Prostate gland (tissue), 2 donors: ENCODE measurements at regions not wholly inside any gene's neighbourhood (a gene's known extent, or its start where the extent isn't known, plus 50 kb on each side); places are given as distances from the start of the nearest gene placed in this dataset.

Source experiments
- DNase-seq: peaks from one replicate; pipeline ENCODE4 v3.0.0-alpha.2; 2019; ENCODE audit warnings: low spot score
- H3K27ac ChIP-seq, 2 donors: fragments of 200-600 bp; sonication (generic); 2 replicates each; pipeline ENCODE4 v1.5.1; 2017 to 2019
- H3K27me3 ChIP-seq: fragments of 200-600 bp; sonication (generic); replicated peaks from 2 replicates; pipeline ENCODE4 v1.5.1; 2019; ENCODE audit not compliant: insufficient read depth
- H3K36me3 ChIP-seq, 2 donors: fragments of 200-600 bp; sonication (generic); 1 replicate in 1 of 2; 2 replicates in 1 of 2; pipeline versions ENCODE4 v1.5.1 to v1.8.1; 2017 to 2019
- H3K4me1 ChIP-seq: fragments of 200-600 bp; sonication (generic); replicated peaks from 2 replicates; pipeline ENCODE4 v1.5.1; 2019
- H3K4me3 ChIP-seq, 2 donors: fragments of 200-600 bp; sonication (generic); 2 replicates each; pipeline ENCODE4 v1.5.1; 2017 to 2019
- H3K9me3 ChIP-seq: fragments of 200-600 bp; sonication (generic); 2 replicates; pipeline ENCODE4 v1.5.1; 2017
- CTCF ChIP-seq, 4 experiments: fragments of 200-600 bp in 2 of 4; fragments of 450-650 bp in 2 of 4; sonication (generic) in 2 of 4; IDR thresholded peaks; 1 replicate in 3 of 4; 2 replicates in 1 of 4; pipeline ENCODE4 v1.5.1; 2016 to 2019; ENCODE audit warnings: antibody characterized with exemption in 4 of 4, mild to moderate bottlenecking in 2 of 4, moderate library complexity in 2 of 4
- POLR2A ChIP-seq: fragments of 450-650 bp; IDR thresholded peaks from one replicate; pipeline ENCODE4 v1.6.1; 2016; ENCODE audit warnings: antibody characterized with exemption, mild to moderate bottlenecking
- POLR2AphosphoS5 ChIP-seq: sonication (generic); formaldehyde crosslinking; IDR thresholded peaks from one replicate; pipeline ENCODE4 v1.6.1; 2017; ENCODE audit warnings: antibody characterized with exemption
- WGBS: methylation state at CpG from one replicate; pipeline ENCODE4 v1.1.5; 2018; 5-methylcytosine and 5-hydroxymethylcytosine counted together
- intact Hi-C: fragments of 100-400 bp; cut with DNase I; formaldehyde crosslinking; loops from one replicate; pipeline ENCODE4 v1.14.2; 2022

GRCh38 chr2:205892665-205893259 lies 193.2 kb downstream of the INO80D start:
- Histone ChIP-seq H3K9me3 (no peaks in the 10 kb centered on the region), H3K36me3 (no peaks in the 10 kb centered on the region), H3K27me3 (no peaks in the 10 kb centered on the region), H3K4me3 (no peak overlapping the region), H3K4me1 (no peaks in the 10 kb centered on the region), H3K27ac (no peak overlapping the region)
- TF ChIP-seq POLR2AphosphoS5 (no peak), POLR2A (no peak)
- WGBS: 46% methylated on average over 17 of the region's 17 CpGs
- intact Hi-C loops: no loop called here
- no peak for DNase-seq

- WGBS: 15% methylated on average over 10 of the region's 10 CpGs
- no peaks in the 10 kb centered on the region for H3K4me1 ChIP-seq
- H3K9me3 ChIP-seq: no peaks in the 10 kb centered on the region
- H3K27ac ChIP-seq: no peak overlapping the region
- no peaks in the 10 kb centered on the region for H3K36me3 ChIP-seq
- no peak overlapping the region for H3K4me3 ChIP-seq
- TF ChIP-seq CTCF (IDR thresholded peaks at IDR 0.05): no peak
- TF ChIP-seq POLR2A: no peak
- TF ChIP-seq POLR2AphosphoS5: no peak
- DNase-seq: peak; percentile 76
- intact Hi-C loops: no loop called here
- no peaks in the 10 kb centered on the region for H3K27me3 ChIP-seq
Observed at GRCh38 chr2:205892251-205892655, 193.7 kb downstream of the INO80D start.

DNA sequence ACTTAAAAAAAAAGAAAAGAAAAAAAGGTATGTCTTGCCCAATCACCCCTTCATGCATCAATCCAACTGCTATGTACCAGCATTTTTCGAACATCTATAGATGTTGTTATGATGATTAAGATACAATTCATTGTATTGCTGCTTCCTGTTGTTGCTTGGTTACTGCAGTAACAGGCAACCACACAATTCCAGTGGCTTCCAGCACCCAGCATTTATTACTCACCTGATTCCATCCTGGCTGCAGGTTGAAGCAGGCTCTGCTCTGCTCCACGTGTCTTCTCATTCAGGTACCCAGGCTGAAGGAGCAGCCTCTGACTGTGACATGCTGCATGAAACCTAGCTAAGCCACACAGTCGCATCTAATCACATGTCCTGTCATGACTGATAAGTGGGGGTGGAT lies 196.9 kb downstream of the INO80D start:
- H3K27me3 ChIP-seq: no peaks in the 10 kb centered on the region
- 48% methylated on average over 3 of the region's 3 CpGs for WGBS
- H3K4me3 ChIP-seq: no peak overlapping the region
- H3K9me3 ChIP-seq: no peaks in the 10 kb centered on the region
- H3K36me3 ChIP-seq: no peaks in the 10 kb centered on the region
- intact Hi-C loops: loop anchor here (5.0 kb wide), 1 partner anchor 207 kb away; the partner anchor contains the start of gene NRP2
- H3K4me1 ChIP-seq: no peaks in the 10 kb centered on the region
- no peak overlapping the region for H3K27ac ChIP-seq
- TF ChIP-seq POLR2A: no peak
- TF ChIP-seq POLR2AphosphoS5: no peak
- TF ChIP-seq CTCF (IDR thresholded peaks at IDR 0.05): no peak
- DNase-seq: no peak

DNA sequence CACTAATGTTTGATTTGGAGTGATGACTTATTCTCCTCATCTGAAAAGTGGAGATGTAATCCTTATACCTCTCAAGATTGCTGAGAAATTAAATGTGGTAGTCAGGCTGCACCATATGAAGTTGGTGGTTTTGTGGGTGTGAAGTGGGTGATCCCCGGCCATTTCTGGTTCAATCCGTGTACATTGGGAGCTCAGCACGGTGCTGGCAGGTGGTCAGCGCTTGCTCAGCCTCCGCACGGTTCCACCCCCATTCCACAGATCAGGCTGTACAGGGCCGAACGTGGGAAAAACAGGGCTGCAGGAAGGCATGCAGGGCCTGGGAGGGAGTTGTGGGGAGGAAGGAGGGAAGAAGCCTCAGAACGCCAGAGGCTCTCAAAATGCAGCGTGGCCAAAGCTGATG lies 198.3 kb downstream of the INO80D start:
- intact Hi-C loops: loop anchor here (5.0 kb wide), 1 partner anchor 205 kb away; the partner anchor contains the start of gene NRP2
- TF ChIP-seq POLR2A (no peak), CTCF (IDR thresholded peaks at IDR 0.05) (no peak), POLR2AphosphoS5 (no peak)
- 89% methylated on average over 10 of the region's 10 CpGs for WGBS

DNA sequence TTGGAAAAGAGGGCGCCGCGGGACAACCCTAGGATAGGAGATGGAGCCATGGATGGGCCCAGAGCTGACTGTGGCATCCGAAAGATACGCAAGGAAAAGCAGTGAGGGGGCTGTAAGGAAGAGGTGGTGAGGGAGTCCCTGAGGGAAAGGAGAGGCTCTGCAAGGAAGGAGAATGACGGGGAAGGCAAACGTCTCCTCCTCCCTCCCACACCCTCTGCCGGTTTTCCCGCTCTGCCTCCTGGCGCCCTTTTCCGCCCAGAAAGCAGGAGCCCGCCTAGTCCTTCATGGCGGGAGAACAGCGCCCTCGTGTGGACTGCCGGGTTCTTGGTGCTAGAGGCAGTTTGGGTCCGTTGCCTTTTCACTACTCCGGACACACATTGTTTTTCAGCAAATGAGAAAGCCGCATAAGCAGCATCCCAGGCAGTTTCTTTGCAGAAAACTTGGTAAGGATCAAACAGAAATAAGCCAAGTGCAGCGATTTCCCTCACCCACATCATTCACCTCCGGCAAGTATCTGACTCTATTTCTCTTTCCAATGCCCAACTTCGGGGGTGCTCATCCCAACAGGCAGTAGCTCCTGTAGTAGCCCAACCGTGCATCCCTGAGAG lies 200.4 kb downstream of the INO80D start:
- DNase-seq: peak; percentile 78
- Histone ChIP-seq H3K36me3 (no peaks in the 10 kb centered on the region), H3K27me3 (no peaks in the 10 kb centered on the region), H3K4me3 (no peak overlapping the region), H3K27ac (no peak overlapping the region), H3K4me1 (no peaks in the 10 kb centered on the region), H3K9me3 (no peaks in the 10 kb centered on the region)
- WGBS: 39% methylated on average over 23 of the region's 23 CpGs
- intact Hi-C loops: loop anchor here (5.0 kb wide), 1 partner anchor 203 kb away; the partner anchor contains the start of gene NRP2
- TF ChIP-seq CTCF (IDR thresholded peaks at IDR 0.05) (peak; percentile 61 to 91 (median 89)), POLR2AphosphoS5 (peak; percentile 60), POLR2A (no peak)

More for the DNA sequence above, 198.3 kb downstream of the INO80D start:
- Histone ChIP-seq H3K27me3 (no peaks in the 10 kb centered on the region), H3K4me3 (no peak overlapping the region), H3K27ac (no peak overlapping the region), H3K9me3 (no peaks in the 10 kb centered on the region), H3K4me1 (no peaks in the 10 kb centered on the region), H3K36me3 (no peaks in the 10 kb centered on the region)
- no peak for DNase-seq
